Stimulated activated CD4-positive, alpha-beta T cell treated with anti-CD3 and anti-CD28 coated beads, Interleukin-2, amount 100 ng/mL, for 48 hours (primary cell): ENCODE measurements at regions not wholly inside any gene's neighbourhood (a gene's known extent, or its start where the extent isn't known, plus 50 kb on each side); places are given as distances from the start of the nearest gene placed in this dataset.

ENCODE experiments used
- DNase-seq, 2 donors: peaks; one replicate each; pipeline ENCODE4 v3.0.0-alpha.2; 2020

GRCh38 chr10:113259576-113260226, 293.2 kb upstream of the HABP2 start:
- no peak for DNase-seq

DNA sequence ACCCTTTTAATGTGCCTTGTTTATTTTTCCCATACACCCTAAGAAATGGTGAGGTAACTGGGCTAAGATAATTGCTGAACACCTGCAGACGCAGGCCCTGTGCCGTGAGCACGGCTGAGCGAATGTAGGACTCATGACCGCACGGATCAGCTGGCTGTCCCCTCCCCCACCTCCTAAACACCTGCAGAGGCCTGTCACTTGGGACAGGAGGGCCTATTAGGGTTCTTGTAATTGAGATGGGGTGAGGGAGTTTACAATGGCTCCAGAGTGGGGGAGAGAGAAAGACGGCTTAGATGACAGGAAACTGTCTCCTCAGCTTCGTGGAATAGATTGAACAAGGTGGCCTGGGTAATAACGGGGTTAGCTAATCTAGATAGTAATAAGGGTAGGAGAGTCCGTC, 291.7 kb upstream of the HABP2 start:
- no peak for DNase-seq

GRCh38 chr10:113261611-113262091, 291.2 kb upstream of the HABP2 start:
- no peak for DNase-seq

- DNase-seq = no peak
Observed at GRCh38 chr10:113263056-113263455, 289.8 kb upstream of the HABP2 start.

GRCh38 chr10:113264333-113265131, 288.3 kb upstream of the HABP2 start:
- no peak for DNase-seq

DNA sequence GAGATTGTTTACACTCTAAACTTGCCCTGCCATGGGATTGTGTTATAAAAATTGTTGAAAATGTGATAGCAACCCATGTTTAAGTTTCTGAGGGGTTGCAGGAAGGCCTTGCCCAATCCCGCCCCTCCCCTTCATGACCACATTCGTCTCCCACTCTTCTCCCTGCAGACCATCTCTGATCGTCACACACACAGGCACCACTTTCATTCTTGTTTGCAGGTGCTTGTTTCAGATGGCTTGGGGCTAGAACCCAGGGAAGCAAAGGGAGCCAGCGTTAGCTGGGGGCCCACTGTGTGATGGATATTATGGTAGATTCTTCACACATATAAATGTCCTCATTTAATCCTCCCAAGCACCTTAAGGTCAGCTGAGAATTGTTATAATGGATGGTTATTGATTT, 286.7 kb upstream of the HABP2 start:
- no peak for DNase-seq

DNA sequence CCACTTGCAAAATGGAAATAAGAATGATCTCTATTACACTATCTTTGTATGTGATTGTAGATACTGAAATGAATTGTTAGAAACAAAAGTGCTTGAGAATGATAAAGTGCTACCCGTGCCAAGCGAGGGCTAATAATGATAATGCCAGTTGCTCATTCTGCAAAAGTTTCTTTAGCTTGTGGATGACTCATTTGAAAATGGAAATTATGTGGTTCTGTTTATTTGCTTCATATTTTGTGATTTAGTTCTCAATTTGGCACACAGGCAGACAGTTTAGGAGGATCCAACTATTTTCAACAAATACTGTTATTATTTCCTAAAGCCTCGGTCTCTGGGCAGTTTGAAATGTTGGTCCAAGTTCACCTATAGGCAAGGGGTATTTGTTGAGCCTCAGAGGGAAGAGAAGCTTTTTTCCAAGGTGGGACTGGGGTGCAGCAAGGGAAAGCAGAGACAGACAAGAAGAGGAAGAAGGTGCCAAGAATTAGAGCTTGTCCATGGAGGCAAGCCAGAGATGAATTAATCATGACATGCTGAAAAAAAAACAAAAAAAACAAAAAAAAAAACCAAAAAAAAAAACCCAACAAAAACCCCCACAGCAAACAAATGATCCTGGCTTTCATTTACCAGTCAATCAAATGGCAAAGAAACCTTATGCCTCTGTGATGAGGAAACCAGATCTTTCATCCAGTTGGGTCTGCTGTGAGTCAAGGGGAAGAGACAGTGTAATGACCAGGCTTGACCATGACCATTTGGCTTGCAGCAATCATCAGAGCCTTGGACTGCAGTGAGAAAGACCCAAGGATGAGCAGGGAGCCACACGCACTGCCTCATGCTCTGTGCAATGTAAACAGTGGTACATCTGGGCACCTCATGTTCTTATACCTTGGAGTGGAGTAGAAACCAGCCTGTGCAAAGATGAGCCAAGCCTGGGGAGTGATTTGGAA, 285.0 kb upstream of the HABP2 start:
- DNase-seq = no peak

- DNase-seq = no peak
Observed at GRCh38 chr10:113269333-113269732, 283.5 kb upstream of the HABP2 start.

GRCh38 chr10:113272511-113272910, 280.3 kb upstream of the HABP2 start:
- no peak for DNase-seq

DNA sequence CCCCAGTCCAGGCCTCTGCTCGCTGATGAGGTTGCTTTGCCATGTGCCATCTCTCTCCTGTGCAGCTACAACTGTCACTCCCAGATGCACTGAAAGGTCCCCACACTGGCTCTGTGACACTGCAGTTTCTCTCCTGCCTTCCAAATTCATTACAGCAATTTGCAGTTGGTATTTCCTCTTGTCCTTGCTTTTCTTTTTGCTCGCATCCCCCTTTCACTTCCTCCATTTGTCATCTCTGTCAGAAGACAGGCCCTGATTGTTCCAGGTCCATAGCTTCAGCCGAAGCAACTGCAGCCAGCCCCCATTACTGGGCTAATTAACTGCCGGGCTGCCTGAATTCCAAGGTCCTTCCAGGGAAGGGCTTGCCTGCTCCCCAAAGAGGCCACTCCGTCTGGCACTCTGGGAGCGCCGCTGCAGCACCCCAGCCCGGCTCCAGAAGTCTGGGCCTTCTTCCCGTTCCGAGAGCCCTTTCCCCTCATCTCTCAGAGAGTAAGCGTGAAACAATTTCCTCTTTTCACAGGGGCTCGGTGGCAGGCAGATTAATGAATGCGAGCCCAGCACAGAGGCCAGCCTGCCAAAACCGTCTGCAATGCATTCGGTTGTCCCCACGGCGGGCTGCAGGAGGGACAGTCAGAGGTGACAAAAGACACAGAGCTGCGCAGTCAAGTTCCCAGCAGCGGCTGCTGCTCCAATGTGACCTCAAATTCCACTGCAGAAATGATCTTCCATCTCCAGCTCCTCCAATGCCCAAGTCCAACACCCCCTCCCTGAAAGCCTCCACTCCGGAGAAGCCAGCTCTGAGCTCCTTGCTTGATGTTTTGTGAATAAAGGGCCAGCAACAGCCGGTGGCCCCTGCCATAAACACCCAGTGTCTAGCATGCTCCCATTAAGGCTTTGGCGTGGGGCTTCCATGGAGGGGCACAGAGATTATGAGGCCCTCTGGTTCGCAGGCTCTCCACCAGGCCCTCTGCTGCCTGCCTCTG, 279.4 kb upstream of the HABP2 start:
- DNase-seq = no peak

GRCh38 chr10:113274176-113274829, 278.6 kb upstream of the HABP2 start:
- DNase-seq = no peak

DNA sequence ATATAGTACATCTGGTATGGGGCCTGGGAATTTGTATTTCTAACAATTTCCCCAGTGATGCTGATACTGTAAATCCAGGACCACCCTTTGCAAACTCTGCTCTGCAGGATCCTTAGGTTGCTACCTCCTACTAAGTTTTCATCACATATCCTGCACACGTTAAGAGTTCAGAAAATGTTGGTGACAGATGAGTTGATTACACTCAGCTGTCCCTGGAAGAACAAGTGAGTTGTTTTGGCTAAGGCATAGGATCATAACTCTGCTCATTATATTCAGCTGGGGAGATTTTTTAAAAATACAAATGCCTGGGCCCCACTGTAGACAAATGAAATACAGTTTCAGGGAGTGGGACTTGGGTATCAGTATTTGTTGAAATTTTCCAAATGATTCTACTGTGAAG, 274.6 kb upstream of the HABP2 start:
- DNase-seq = no peak

- DNase-seq = no peak
Observed at GRCh38 chr10:113278664-113279063, 274.2 kb upstream of the HABP2 start.

GRCh38 chr10:113279262-113279661, 273.6 kb upstream of the HABP2 start:
- DNase-seq = no peak

- DNase-seq = no peak
Observed at GRCh38 chr10:113282564-113282963, 270.3 kb upstream of the HABP2 start.

DNA sequence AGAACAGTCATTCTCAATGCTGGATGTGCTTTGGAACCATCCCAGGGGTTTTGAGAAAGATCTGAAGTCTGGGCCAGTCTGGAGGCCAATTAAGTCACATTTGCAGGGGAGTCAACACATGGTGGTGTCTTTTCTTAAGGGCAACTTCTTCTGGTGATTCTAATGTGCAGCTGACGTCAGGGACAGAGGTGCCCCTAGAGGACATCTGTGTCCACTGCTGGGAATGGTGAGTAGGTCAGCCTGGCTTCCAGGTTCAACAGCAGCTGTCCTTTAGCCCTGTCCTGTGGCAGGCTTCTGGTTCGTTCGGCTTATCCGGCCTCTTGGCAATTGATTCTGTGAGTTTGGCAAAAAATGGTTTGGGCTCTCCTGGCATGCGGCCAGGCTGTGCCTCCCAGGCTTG, 269.7 kb upstream of the HABP2 start:
- no peak for DNase-seq

- DNase-seq = no peak
Observed at GRCh38 chr10:113284635-113285034, 268.2 kb upstream of the HABP2 start.

DNA sequence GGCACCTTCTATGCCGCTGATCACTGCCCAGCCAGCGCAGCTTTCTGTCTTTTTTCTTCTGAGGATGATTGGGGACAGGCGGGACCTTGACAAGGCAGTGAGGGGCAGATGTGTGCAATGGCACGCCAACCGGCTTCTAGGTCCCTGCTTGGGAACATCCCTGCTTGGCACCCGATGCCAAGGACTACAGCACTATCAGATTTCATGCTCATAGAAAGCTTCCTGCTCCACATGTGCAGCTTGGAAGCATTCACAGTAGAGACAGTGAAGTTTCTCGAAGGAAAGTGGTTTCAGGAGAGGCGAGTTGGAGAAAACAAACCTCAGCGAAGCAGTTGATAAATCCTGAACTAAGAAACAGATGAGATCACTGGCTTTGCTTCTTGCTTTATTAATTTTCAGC, 267.5 kb upstream of the HABP2 start:
- no peak for DNase-seq

- DNase-seq = no peak
Observed at GRCh38 chr10:113287592-113287991, 265.3 kb upstream of the HABP2 start.

GRCh38 chr10:113290137-113290536, 262.7 kb upstream of the HABP2 start:
- no peak for DNase-seq

DNA sequence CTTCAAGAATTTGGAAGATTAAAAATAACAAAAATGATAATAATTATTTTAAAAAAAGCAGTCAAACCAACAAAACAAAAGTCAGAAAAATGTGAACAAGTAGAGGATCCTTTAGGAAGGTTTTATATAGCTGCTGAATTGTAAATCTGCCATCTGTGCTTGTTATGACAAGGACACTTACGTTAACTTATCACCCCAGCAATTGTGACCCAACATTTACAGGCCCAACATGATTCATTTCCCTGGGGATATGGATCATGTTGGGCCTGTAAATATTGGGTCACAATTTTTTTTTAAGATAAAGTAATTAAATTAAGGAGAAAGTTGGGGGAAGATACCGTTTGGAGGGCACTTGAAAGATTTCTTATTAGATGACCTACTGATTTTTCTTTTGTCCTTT, 261.4 kb upstream of the HABP2 start:
- no peak for DNase-seq

DNA sequence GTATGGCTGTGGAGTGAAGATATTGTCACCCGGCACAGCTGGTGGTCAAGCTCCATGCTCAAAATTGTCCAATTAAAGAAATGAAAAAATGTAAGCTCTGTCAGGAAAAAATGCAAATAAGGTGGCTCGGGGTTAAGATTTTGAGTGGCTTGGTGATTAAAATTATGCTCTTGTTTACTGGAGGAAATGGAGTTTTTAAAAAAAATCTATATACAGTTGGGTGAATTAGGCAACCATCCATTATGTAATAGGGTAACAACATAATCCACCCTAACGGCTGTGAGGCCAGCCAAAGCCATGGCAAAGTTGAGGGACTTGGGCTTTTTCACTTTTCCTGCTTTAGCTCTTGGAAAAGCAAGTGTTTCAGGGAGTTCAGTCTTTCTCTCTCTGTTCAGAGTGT, 260.8 kb upstream of the HABP2 start:
- DNase-seq = no peak
